Esophagus squamous epithelium (tissue), 5 donors: ENCODE measurements at regions not wholly inside any gene's neighbourhood (a gene's known extent, or its start where the extent isn't known, plus 50 kb on each side); places are given as distances from the start of the nearest gene placed in this dataset.

ENCODE experiments used
- DNase-seq: peaks from one replicate; lab custom pipeline; 2025; lab: John Stamatoyannopoulos, UW
- H3K27ac ChIP-seq, 4 donors: fragments of 200-600 bp; sonication (generic); one replicate each; pipeline ENCODE4 v1.5.1; 2016 to 2019; ENCODE audit warnings: mild to moderate bottlenecking in 1 of 4
- H3K27me3 ChIP-seq, 4 donors: fragments of 200-600 bp; sonication (generic); 1 replicate in 3 of 4; 2 replicates in 1 of 4; pipeline versions ENCODE4 v1.5.1 to v1.6.0; 2017 to 2021; ENCODE audit warnings: antibody characterized with exemption in 1 of 4
- H3K36me3 ChIP-seq, 3 donors: fragments of 200-600 bp; sonication (generic); one replicate each; pipeline ENCODE4 v1.5.1; 2016 to 2019
- H3K4me1 ChIP-seq, 3 donors: fragments of 200-600 bp; sonication (generic); one replicate each; pipeline ENCODE4 v1.5.1; 2017 to 2019
- H3K4me3 ChIP-seq, 4 donors: fragments of 200-600 bp; sonication (generic); 1 replicate in 3 of 4; 2 replicates in 1 of 4; pipeline ENCODE4 v1.5.1; 2016 to 2019; ENCODE audit warnings: mild to moderate bottlenecking in 2 of 4, moderate library complexity in 1 of 4
- H3K9me3 ChIP-seq, 3 donors: fragments of 200-600 bp; sonication (generic); one replicate each; pipeline ENCODE4 v1.5.1; 2016 to 2019
- POLR2A ChIP-seq, 4 donors: fragments of 450-650 bp; IDR thresholded peaks; one replicate each; pipeline ENCODE4 v1.6.1; 2017; ENCODE audit warnings: antibody characterized with exemption in 4 of 4, mild to moderate bottlenecking in 4 of 4, moderate library complexity in 3 of 4
- WGBS, 2 donors: methylation state at CpG; one replicate each; pipeline ENCODE4 v1.1.5; 2018; 5-methylcytosine and 5-hydroxymethylcytosine counted together
- intact Hi-C: fragments of 100-400 bp; cut with DNase I; formaldehyde crosslinking; loops from one replicate; pipeline ENCODE4 v1.15.0; 2022
- TF ChIP-seq, protein P1 (sequence below), 6 experiments: fragments of 450-650 bp in 4 of 6; fragments of 200-600 bp in 2 of 6; sonication (generic) in 2 of 6; IDR thresholded peaks; one replicate each; pipeline ENCODE4 v1.5.1; 2016 to 2019; ENCODE audit warnings: antibody characterized with exemption in 6 of 6, mild to moderate bottlenecking in 4 of 6, moderate library complexity in 4 of 6
- donor health status: DM: yes; HTN: yes; CAD: no.

DNA sequence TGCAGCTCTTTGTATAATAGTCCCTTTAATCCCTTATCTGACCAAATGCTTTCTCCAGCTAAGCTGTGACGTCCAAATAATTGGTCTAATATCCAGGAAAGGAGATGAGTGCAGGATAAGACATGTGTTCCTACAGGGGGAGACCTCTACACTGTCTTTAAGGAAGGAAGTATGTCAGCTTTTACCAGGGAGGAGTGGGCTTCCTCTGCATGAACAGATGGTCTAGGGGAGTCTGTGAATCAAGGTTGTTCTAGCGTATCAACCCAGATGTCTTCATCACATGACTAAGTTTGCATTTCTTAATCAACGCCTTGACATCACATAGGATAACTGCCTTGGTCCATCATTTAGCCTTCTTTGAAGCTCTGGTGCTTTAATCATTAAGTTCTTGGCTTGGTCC, 528.2 kb downstream of the MRPL39 start:
- Histone ChIP-seq H3K27me3 (no peaks in the 10 kb centered on the region), H3K4me1 (no peaks in the 10 kb centered on the region), H3K27ac (no peak overlapping the region), H3K36me3 (no peaks in the 10 kb centered on the region), H3K9me3 (no peaks in the 10 kb centered on the region), H3K4me3 (no peak overlapping the region)
- WGBS, 2 donors, result 66 to 81% methylated on average over 3 of the region's 3 CpGs
- no peak for DNase-seq
- TF ChIP-seq POLR2A (IDR thresholded peaks at IDR 0.05), result no peak
- TF ChIP-seq, protein P1, sequence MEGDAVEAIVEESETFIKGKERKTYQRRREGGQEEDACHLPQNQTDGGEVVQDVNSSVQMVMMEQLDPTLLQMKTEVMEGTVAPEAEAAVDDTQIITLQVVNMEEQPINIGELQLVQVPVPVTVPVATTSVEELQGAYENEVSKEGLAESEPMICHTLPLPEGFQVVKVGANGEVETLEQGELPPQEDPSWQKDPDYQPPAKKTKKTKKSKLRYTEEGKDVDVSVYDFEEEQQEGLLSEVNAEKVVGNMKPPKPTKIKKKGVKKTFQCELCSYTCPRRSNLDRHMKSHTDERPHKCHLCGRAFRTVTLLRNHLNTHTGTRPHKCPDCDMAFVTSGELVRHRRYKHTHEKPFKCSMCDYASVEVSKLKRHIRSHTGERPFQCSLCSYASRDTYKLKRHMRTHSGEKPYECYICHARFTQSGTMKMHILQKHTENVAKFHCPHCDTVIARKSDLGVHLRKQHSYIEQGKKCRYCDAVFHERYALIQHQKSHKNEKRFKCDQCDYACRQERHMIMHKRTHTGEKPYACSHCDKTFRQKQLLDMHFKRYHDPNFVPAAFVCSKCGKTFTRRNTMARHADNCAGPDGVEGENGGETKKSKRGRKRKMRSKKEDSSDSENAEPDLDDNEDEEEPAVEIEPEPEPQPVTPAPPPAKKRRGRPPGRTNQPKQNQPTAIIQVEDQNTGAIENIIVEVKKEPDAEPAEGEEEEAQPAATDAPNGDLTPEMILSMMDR (IDR thresholded peaks at IDR 0.05), result no peak
- intact Hi-C loops, result no loop called here

DNA sequence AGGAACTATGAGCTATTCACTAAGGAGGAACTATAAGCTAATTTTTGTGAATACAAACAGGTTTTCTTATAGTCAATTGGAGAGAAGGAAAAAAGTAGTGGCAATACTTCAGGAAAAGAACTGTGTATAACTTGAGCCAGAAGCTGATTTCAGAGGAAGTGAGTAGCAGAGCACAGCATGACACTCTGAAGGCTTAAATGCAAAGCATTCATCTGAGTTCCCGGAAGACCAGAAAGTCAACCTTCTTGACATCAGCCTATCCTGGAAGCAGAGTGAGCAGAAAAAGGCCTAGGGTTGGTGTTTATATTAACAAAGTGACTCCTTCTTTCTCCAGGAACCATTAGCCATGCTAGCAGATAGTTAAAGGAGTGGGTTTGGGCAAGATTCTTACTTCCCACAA, 545.2 kb downstream of the MRPL39 start:
- intact Hi-C loops, result no loop called here
- Histone ChIP-seq H3K27ac (no peak overlapping the region), H3K4me3 (no peak overlapping the region), H3K36me3 (no peaks in the 10 kb centered on the region), H3K9me3 (no peaks in the 10 kb centered on the region), H3K27me3 (no peaks in the 10 kb centered on the region), H3K4me1 (no peaks in the 10 kb centered on the region)
- 56 to 76% methylated on average over 1 of the region's 1 CpG for WGBS, 2 donors
- TF ChIP-seq, protein P1 (IDR thresholded peaks at IDR 0.05), result no peak
- TF ChIP-seq POLR2A (IDR thresholded peaks at IDR 0.05), result no peak
- DNase-seq, result no peak

- H3K4me1 ChIP-seq, result no peaks in the 10 kb centered on the region
- H3K9me3 ChIP-seq, result no peaks in the 10 kb centered on the region
- H3K36me3 ChIP-seq, result no peaks in the 10 kb centered on the region
- TF ChIP-seq, protein P1 (IDR thresholded peaks at IDR 0.05), result no peak
- no peak for TF ChIP-seq POLR2A (IDR thresholded peaks at IDR 0.05)
- intact Hi-C loops, result no loop called here
- WGBS, 2 donors, result 42 to 48% methylated on average over 2 of the region's 2 CpGs
- H3K27me3 ChIP-seq, result no peaks in the 10 kb centered on the region
- H3K4me3 ChIP-seq, result no peak overlapping the region
- H3K27ac ChIP-seq, result no peak overlapping the region
- DNase-seq, result no peak
Observed at GRCh38 chr21:25054689-25055088, 552.6 kb downstream of the MRPL39 start.

DNA sequence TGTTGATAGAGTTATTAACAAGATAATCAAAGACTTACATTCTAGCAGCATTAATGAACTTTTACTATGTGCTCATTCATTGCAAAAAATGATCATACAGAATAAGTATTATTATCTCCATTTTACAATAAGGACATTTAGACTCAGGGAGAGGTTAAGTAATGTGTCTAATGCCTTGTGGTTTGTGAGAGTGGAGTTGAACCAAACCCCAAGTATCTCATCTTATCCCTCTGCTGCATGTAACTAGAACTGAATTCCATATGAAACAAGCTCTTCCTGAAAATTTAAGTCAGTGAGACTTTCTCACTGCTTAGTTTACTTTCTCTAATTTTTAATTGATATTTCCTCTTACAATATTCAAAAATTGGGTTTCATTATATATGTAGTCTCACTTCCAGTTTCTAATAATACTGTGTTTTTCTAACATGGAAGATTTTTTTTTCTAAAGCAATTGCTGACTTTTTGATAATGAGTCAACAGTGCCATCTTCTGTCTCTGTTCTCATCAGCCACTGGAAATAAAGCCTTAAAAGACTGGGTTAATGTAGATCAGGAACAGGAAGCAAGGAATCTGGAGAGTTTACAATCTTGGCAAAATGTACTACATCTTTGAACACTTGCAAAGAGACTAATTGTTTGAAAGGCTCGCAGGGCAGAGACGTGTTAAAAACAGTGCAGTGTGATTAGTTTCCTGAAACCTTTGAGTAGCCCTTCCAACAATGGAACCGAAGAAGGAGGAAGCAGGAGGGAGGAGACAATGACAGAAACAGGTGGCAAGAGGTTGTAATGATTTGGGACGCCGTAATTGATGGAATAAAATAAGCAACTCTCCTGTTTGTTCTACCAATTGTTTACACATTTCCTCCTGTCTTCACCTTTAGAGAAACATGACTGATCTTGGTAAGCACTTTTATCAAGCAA, 567.6 kb downstream of the MRPL39 start:
- no peak for TF ChIP-seq POLR2A (IDR thresholded peaks at IDR 0.05)
- TF ChIP-seq, protein P1 (IDR thresholded peaks at IDR 0.05), result peak in 4 of 6 experiments; percentile 26 to 51 (median 39)
- H3K4me1 ChIP-seq, result peaks cover 0 to 5% (median 0%) of the 10 kb centered on the region in 3 donors
- DNase-seq, result no peak
- H3K4me3 ChIP-seq, result peak overlapping the region in 1 of 4 donors; percentile 37
- H3K27me3 ChIP-seq, result no peaks in the 10 kb centered on the region
- no peak overlapping the region for H3K27ac ChIP-seq
- no peaks in the 10 kb centered on the region for H3K36me3 ChIP-seq
- intact Hi-C loops, result no loop called here
- WGBS, 2 donors, result 1 to 2% methylated on average over 5 of the region's 5 CpGs
- H3K9me3 ChIP-seq, result no peaks in the 10 kb centered on the region

- WGBS, 2 donors, result 67 to 81% methylated on average over 1 of the region's 1 CpG
- Histone ChIP-seq H3K4me1 (peaks cover 0 to 5% (median 0%) of the 10 kb centered on the region in 3 donors), H3K9me3 (no peaks in the 10 kb centered on the region), H3K27me3 (no peaks in the 10 kb centered on the region), H3K4me3 (no peak overlapping the region), H3K27ac (no peak overlapping the region), H3K36me3 (no peaks in the 10 kb centered on the region)
- no peak for DNase-seq
- intact Hi-C loops, result no loop called here
- no peak for TF ChIP-seq POLR2A (IDR thresholded peaks at IDR 0.05)
- TF ChIP-seq, protein P1 (IDR thresholded peaks at IDR 0.05), result no peak
Observed at GRCh38 chr21:25036775-25037174, 570.5 kb downstream of the MRPL39 start.
